ENCODE measurements at regions not wholly inside any gene's neighbourhood (a gene's known extent, or its start where the extent isn't known, plus 50 kb on each side); places are given as distances from the start of the nearest gene placed in this dataset.
"Not testable (repeated sequence)": the region's sequence is repeated elsewhere in the genome, so short reads cannot be mapped to it uniquely, and the experiment has no call there.

DNA sequence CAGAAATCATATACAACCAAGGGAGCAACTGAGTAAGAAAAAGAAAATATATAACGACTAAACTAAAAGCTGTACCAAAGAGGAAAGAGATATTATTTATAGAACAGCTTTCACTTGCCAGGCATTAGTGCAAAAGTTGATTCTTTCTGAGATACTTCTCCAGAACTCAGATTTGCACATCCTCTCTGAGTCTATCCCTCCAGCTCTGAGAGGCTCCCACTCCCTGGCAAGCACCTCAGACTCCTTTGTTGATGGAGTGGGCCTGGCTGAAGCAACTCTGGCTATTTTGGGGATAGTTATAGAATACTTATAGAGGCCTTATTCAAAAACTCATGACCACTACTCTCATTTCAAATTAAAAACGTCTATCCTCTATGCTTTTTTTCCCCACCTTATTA is 501.6 kb upstream of the TNP1 start:
- DNase-seq = no peak

DNA sequence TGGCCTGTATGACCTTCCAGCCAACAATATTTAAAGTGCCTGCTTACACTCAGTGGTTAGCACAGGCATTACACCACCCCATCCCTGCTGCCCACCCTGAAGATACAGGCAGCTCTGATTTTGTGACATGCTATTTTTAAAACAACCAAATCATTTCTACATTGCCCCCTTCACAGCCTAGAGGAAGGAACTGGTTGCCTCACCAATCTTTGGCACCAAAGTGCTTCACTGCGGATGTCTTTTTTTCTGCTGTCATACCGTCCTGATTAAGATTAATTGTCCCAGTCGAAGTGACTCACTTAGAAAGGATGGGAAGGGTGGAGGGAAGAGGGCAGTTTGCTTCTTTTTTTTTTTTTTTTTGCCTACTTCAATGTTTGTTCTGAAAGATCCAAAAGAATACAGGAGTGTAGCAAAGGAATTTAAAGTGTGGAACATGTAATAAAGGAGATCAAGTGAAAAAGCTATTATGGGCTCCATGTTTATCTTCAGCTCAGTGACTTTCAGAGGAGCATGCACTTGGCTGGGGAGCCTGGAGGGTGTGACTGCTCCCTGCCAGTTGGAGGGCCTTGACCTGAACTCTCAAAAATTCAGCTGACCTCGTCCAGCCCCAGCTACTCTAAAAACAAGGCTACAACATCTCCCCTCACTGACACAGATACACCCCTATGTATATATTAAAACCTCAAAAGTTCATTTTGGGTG is 501.1 kb upstream of the TNP1 start:
- DNase-seq = no peak

DNA sequence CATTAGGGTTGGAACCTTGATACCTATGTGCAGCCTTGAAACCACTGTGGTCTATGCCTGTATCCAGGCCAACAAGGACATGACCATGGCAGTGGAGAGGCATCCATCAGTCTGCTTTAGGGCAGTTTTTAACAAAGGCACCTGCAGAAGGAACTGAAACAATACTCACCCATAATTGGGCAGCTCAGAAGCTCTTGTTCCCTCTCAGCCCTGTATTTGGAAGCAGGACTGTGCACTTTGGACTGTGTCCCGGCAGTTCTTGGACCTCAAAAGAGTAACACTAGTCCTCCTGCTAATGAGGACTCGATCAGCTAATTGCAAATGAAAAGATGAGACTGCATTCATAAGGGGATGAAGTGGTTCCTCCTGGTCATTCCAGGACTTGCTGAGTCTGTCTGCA is 500.2 kb upstream of the TNP1 start:
- DNase-seq = no peak

DNA sequence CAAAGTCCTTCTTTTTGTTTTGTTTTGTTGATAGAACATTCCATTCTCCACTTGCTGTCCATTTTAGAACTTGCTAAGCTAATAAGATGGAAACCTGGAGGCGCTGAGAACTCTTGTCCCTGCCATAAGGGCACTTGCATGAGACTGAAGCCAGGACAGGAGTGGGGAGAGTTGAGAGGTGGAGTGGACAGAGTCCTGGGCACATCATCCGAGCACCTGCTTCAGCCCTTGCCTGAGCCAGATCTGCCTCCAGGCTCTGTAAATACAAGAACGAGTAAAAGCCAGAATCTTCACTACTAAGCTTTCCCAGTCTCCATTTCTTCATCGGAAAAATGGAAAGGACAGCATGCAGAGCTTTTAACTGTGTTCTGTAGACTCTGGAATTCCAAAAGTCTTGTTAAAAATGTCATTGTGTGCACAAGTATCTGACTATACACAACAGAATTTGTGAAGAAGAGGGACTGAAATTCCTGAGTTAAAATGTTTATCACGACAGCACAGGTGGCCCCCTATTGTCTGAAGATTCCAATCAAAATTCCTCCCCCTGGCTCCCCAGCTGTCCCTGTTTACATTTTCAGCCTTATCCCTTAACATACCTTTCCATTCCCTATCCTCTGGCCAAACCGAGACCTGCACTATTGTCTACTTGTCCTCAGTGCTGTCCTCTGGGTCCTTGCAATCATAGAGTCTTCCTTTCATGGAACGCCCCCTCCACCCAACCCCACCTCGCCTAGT is 498.2 kb upstream of the TNP1 start:
- no peak for DNase-seq

DNA sequence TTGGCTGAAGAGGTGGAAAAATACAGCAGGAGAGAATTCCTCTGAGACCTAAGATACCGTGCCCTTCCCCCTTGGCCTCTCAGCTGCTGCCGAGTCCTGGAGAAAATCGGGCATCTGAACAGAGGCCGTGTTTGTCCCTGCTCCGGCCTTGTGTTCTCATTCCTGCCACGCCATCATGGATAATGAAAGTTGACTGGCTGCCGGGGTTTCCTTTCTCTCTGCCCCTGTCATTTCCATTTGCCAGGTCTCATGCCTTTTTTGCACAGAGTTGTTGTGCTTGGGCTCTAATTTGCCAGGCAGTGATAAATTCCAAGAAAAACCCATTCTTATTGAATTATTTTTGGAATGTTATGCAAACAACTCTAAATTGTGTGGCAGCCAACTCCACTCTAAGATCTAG is 496.9 kb upstream of the TNP1 start:
- DNase-seq = no peak

DNA sequence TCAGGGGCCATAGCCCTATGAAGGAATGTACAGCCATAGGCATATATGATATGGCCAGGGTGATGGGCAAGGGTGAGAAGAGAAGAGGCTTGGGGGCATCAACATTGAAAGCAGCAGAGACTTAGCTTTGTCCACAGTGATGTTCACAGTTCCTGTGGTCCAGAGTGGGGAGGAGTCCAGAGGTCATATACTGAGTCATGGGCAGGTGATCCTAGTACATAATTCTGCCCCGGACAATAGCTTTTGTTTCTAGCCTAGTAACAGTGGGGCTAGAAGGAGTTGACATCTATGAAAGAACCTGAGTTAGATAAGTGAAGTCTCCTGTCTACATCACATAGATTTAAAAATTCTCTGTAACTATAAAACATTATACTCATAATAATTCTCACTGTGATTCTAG is 496.3 kb upstream of the TNP1 start:
- DNase-seq = no peak

DNA sequence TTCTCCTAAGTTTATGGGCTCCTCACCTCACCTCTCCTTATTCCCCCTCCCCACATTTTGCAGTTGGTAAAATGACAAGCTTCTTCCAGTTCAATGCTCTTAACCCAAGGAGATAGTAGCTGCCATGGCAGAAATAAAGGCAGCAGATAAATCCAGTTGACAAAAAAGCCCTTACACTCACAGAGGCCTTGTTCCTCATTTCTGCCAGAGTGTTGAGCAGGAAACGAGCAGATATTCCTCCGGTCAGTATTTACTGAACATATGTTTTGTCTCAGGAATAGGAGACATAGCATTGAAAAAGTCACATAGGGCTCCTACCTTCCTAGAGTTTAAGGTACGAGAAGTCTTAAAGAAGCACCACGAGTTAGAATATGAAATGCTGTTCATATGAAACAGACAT is 493.7 kb upstream of the TNP1 start:
- DNase-seq = no peak

DNA sequence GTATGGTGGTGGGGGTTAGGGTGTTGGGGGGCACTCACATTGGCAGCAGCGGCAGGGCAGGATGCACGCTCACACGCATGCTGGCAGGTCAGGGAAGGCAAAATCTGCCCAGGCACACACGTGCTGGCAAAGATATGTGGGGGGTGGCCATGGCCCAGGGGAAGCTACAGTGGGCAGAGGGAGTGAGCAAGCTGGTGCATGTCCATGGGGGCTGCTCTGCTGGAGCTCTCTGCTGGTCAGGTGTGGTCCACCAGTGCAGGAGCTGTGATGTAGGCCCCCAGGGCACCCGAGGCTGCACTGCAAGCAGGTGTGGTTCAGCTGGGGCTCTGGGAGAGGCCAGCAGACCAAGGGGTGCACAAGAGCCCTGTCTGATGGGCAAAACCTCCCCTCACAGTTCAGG is 491.5 kb upstream of the TNP1 start:
- no peak for DNase-seq

DNA sequence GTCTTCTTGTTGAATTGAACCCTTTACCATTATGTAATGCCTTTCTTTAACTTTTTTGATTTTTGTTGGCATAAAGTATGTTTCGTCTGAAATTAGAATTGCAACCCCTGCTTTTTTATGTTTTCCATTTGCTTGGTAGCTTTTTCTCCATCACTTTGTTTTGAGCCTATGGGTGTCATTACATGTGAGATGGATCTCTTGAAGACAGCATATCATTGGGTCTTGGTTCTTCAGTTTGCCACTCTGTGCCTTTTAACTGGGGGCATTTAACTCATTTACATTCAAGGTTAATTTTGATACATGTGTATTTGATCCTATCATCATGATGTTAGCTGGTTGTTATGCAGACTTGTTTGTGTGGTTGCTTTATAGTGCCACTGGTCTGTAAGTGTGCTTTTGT is 489.4 kb upstream of the TNP1 start:
- DNase-seq = no peak

DNA sequence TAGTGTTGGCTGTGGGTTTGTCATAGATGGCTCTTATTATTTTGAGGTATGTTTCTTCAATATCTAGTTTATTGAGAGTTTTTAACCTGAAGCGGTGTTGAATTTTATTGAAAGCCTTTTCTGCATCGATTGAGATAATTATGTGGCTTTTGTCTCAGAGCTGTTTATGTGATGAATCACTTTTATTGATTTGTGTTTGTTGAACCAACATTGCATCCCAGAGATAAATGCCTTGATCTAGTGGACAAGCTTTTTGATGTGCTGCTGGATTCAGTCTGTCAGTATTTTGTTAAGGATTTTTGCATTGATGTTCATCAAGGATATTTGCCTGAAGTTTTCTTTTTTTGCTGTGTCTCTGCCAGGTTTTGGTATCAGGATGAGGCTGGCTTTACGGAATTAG is 487.8 kb upstream of the TNP1 start:
- not testable (repeated sequence) for DNase-seq

DNA sequence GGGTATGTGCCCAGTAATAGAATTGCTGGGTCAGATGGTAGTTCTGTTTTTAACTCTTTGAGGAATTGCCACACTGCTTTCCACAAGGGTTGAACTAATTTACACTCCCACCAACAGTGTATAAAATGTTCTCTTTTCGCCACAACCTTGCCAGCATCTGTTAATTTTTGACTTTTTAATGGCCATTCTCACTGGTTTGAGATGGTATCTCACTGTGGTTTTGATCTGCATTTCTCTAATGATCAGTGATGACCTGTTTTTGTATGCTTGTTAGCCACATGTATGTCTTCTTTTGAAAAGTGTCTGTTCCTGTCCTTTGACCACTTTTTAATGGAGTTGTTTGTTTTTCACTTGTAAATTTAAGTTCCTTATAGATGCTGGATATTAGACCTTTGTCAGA is 486.2 kb upstream of the TNP1 start:
- DNase-seq = not testable (repeated sequence)

DNA sequence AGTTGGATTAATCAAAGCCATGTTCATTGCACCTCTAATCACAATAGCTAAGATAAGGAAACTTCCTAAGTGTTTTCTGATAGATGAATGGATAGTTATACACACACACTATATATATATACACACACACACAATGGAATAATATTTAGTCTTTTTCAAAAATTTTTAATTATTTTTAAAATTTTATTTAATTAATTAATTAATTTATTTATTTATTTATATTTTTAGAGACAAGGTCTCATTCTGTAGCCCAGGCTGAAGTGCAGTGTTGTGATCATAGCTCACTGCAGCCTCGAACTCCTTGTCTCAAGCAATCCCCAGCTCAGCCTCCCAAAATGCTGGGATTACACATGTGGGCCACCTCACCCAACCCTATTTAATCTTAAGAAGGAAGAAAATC is 481.0 kb upstream of the TNP1 start:
- DNase-seq = no peak

DNA sequence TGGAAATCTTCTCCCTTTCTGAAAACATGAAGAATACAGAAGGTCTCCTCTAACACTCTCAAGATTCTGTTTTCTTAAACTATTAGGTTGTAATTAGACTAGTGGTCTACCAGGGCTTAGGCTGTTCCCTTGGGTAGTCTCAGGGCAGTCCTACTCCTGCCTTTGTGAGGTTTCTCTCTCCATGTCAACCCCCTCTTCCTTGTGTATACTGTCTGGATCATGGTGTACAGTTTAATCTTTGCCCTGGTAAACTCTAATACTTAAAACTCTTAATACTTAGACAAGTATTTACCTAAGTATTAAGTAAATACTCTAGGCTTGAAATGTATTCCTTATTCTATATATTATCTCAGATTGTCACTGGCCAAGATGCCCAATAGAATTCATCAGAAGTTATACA is 480.3 kb upstream of the TNP1 start:
- no peak for DNase-seq

DNA sequence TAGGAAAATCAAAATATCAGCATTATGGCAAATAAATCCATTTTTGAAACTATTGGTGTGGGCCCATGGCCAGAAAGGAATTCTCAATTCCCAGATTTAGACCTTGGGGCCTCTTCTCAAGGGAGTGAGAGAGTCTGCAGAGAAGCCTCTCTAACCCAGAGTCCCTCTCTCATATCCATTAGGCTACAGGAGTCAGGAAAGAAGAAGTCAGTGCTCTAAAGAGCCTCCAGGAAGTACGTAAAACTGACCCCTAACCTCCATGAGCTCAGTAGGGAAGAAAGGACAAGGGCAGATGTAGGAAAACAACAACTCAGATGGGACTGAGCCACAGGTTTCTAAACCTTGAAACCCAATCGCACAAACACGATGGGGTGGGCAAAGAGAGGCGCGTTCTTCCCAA is 479.9 kb upstream of the TNP1 start:
- no peak for DNase-seq

DNA sequence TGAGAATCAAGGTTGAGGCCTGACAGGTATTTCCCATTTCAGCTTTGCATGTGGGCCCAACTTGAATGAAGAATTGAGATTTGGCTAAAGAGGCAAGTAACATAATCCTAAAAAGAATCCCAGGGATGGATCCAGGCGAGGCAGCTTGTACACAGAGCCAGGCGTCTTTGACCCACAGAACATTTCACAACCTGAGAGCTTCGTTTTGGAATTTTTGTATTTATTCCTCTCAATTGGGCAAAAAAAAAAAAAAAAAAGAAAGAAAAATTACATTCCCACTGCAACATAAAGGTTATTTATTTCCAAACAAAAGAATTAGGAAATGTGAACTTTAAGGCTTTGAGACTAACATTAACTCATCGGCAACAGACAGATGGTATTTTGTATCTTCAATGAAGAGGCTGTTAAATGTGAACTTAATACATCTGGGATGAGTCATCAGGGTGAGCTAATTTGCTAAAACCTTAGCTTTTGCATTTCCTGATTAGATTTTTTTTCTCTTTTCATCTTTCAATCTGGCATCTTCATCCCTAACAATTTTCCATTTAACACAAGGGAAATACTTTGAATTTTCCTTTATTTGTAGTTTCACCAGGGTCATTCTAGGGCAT is 478.5 kb upstream of the TNP1 start:
- DNase-seq = no peak

DNA sequence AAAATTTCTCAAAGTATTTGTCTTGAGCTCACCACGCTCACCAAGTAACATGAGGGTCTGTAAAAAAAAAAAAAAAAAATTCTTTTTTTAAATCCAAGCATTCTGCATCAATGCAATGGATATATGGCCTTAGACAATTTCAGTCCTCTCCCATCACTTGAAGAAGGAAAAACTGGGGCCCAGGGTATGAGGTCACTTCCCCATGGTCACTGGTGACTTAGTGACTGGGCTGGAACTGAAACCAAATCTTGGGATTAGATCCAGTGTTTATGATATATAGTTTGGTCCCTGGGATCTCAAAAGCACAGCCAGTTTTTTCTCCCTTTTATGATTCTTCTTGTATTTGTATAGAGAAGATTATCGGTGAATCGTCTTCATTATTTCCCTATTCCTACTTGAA is 477.9 kb upstream of the TNP1 start:
- no peak for DNase-seq

DNA sequence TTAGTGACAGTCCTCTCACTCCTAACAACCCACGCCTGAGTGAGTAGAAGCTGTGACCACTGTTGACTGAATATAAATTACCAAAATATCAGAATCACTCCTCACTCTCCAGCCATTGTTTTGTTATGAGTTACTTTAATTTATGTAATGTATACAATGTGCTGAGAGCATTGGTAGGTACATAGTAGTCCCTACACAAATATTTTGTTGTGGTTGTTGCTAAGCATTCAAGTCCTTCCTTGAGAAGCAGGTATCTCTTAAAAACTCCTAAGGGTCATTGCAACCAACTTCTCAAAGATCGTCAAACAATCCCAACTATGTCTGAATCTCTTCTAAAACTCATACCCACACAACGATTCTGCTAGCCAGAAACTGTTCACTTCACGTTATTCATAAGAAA is 476.8 kb upstream of the TNP1 start:
- DNase-seq = no peak

DNA sequence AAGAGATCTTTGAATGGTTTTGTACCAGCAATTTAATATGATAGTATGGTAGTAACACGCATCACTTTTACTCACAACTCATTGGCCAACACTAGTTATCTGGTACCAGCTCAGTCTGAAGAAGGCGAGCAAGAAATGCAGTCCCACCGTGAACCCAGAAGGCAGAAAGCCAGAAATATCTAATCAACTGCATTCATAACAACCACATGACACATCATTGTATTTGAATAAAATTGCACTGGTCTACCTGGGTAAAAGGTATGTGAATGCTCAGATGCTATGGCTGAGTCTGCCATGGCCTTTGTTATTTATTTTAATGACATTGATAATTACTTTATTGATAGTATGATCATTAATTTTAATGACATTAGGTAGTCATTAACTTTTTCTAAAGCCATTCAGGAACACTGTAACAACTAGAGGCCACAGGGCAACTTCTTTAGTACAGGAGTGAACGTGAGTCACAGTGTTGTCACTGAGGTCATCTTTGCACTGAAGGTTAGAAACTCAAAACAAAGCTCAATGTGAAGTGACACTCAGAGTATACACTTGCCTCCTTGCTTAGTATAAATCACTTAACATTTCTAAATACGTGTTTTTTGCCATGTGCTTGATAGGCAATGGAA is 475.6 kb upstream of the TNP1 start:
- DNase-seq = no peak

DNA sequence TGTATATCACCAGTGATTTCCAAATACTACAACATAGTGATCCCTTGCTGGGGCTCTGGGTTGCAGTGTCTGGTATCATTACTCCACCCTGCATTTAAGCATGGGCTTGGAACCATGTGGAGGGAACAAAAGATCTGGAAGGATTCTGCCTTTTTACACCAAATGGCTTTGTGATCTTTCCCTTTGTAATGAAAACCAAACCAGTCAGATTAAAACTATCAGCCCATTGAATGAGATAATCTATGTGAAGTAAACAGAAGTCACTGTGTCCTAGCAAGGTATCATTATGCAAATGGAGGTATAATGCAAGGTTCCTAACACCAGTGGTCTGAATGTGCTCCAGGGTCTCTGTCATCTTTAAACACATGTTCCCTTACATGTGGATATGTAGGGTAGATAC is 474.7 kb upstream of the TNP1 start:
- DNase-seq = no peak

DNA sequence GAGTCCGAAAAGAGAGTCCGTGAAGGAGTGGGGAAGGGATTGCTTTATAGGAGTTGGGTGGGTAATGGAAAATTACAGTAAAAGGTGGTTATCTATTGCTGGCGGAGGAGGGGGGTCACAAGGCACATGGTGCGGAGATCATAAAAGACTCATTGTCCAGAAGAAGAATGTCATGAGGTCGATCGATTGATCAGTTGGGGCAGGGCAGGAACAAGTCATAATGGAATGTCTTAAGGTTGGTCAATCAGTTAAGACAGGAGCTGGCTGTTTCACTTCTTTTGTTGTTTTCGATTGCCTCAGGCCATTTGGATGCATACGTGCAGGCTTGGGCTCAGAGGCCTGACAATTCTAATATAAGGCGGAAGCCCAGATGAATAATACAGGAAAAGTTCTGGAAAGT is 473.0 kb upstream of the TNP1 start:
- DNase-seq = no peak

DNA sequence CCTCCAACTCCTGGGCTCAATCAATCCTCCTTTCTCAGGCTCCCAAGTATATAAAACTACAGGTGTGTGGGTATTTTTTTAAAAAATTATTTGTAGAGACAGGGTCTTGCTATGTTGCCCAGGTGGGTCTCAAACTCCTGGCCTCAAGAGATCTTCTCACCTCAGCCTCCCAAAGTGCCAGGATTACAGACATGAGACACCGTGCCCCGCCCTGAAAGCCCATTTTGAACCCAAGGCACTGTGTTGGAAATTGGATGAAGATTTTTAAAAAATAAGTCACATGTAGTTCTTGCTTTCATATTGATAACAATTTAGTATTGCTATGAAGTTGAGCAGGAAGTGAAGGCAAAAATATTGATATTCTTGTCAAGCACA is 472.5 kb upstream of the TNP1 start:
- DNase-seq = no peak

DNA sequence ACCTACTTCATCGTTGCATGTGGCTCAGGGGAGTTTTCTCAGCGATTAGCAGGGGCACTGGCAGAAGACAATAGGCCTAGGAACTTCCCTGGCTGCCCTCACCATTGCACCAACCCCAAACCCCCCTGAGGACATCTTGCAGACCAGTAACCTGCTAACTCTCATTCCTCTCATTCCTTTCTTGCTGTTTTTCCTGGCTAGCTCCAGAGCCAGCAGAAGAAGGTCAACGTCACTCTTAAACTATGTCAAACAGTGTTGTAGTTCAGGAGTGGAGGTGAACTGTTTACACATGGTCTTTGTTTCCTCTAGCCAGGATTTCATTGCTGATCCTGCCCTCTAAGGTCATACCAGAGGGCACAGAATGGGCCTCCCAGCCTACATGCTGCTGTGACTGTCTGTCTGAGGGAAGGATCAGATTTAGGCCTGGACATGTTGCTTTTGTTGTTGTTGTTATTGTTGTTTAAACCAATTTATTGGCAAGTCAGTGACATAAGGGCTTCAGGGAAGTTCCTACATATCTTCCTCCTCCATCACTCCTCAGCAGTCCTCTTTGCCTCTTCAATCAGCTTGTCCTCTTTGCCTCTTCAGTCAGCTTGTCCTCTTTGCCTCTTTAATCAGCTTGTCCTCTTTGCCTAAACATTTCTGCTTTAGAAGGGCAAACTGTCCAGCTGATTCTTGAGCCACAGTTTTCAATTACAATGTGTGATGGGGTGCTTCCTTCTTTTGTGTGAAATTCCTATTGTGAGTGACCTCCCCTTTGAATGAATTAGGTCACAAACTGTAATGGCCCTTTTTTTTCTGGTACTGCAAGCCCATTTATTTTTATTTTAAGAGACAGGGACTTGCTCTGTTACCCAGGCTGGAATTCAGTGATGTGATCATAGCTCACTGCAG is 471.9 kb upstream of the TNP1 start:
- no peak for DNase-seq

DNA sequence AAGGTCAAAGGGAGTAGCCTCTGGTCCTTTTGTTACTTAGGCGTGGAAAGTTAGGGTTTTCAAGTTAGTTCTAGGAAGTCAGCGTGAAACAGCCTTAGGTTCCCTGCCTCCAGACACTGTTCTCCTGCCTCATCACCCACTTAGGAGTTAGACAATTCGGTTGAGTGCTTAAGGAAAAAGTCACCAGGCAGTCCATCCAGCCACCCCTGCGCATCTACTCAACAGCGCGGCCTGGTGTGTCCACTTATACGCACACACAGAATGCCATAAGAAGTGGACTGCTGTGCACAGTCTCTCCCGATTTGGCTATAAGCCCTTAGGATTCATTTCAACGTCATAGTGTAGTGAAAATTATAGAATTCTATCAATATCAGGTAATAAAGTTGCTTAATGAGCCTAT is 470.8 kb upstream of the TNP1 start:
- DNase-seq = no peak

Measured in NCI-H774 (cell line).